ENCODE measurements at regions not wholly inside any gene's neighbourhood (a gene's known extent, or its start where the extent isn't known, plus 50 kb on each side); places are given as distances from the start of the nearest gene placed in this dataset.

DNA sequence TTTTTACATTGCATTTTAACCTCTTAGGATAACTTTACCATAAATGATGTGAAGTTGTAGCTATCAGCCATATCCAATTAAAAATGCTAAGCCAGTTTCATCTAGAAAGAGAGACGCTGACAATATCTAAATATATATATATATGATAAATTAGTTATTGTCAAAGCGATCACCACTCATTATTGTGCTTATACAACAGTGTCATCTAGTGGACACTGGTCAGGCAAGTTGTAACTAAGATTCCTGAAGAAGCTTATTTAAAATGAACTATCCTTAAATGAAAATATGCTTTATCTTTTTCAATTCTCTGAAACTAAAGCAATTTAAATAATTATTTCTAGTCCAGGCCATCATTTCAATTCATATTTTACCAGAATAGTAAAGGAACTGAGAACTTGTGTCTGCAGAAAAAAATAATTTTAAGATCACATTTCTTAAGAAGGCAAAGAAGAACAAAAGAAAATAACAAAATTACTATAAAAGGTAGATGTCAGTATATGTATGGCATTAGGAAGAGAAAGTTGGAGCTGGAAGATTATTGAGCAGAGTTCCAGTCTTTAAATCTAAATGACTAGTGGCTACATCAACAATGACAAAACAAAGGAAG is 193.3 kb upstream of the SNX7 start:
- Histone ChIP-seq H3K9me3 (replicated peaks in 1 of 2; ENCODE audit: control insufficient read depth in 1 of 2, insufficient read depth in 1 of 2, low read length in 2 of 2) (no peaks in the 10 kb centered on the region), H4K20me1 (ENCODE audit: insufficient read depth, low read length) (no peaks in the 10 kb centered on the region), H3K4me3 (replicated peaks in 1 of 3; ENCODE audit: low read depth in 2 of 3, low read length in 3 of 3) (no peak overlapping the region), H3K27me3 (ENCODE audit: control insufficient read depth in 2 of 2, insufficient read depth in 2 of 2, low read length in 2 of 2) (no peaks in the 10 kb centered on the region), H3K4me1 (ENCODE audit: control insufficient read depth in 1 of 2, insufficient read depth in 2 of 2, low read length in 2 of 2) (peaks cover 0 to under 1% of the 10 kb centered on the region in 2 donors), H3K36me3 (replicated peaks in 1 of 2; ENCODE audit: control insufficient read depth in 1 of 2, insufficient read depth in 2 of 2, low read length in 2 of 2) (no peaks in the 10 kb centered on the region), H3K4me2 (replicated peaks; ENCODE audit: extremely low read depth, low read length, poor library complexity, severe bottlenecking) (no peak overlapping the region), H3K79me2 (ENCODE audit: insufficient read depth, low read length) (no peaks in the 10 kb centered on the region), H3K9ac (ENCODE audit: insufficient read depth, low read length, poor library complexity, severe bottlenecking) (no peak overlapping the region), H3K27ac (ENCODE audit: low read depth in 1 of 2, low read length in 2 of 2) (no peak overlapping the region), H2AFZ (ENCODE audit: insufficient read depth, low read depth, low read length, poor library complexity, severe bottlenecking) (no peak overlapping the region)
- TF ChIP-seq, protein P1, sequence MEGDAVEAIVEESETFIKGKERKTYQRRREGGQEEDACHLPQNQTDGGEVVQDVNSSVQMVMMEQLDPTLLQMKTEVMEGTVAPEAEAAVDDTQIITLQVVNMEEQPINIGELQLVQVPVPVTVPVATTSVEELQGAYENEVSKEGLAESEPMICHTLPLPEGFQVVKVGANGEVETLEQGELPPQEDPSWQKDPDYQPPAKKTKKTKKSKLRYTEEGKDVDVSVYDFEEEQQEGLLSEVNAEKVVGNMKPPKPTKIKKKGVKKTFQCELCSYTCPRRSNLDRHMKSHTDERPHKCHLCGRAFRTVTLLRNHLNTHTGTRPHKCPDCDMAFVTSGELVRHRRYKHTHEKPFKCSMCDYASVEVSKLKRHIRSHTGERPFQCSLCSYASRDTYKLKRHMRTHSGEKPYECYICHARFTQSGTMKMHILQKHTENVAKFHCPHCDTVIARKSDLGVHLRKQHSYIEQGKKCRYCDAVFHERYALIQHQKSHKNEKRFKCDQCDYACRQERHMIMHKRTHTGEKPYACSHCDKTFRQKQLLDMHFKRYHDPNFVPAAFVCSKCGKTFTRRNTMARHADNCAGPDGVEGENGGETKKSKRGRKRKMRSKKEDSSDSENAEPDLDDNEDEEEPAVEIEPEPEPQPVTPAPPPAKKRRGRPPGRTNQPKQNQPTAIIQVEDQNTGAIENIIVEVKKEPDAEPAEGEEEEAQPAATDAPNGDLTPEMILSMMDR (IDR thresholded peaks at IDR 0.05) = peak; percentile 85
- intact Hi-C loops (cut with micrococcal nuclease) = loop anchor here in 1 of 2 donors (5.0 kb wide), 1 partner anchor 1501 kb away; no protein-coding TSS in a partner anchor
- Mint-ChIP-seq H3K9me3 (peaks cover 0 to 1% (median 0%) of the 10 kb centered on the region in 7 donors), H3K4me1 (peaks cover 7% of the 10 kb centered on the region), H3K36me3 (no peaks in the 10 kb centered on the region), H3K27me3 (ENCODE audit: low read depth in 3 of 3) (peaks cover 0 to 4% (median 2%) of the 10 kb centered on the region in 3 donors), H3K27ac (no peak overlapping the region), H3K4me3 (no peak overlapping the region)
- peak; percentile 9 to 40 (median 30) for DNase-seq
- no CpG with 5 or more reads among the region's 2 CpGs for WGBS (ENCODE audit: insufficient coverage)

DNA sequence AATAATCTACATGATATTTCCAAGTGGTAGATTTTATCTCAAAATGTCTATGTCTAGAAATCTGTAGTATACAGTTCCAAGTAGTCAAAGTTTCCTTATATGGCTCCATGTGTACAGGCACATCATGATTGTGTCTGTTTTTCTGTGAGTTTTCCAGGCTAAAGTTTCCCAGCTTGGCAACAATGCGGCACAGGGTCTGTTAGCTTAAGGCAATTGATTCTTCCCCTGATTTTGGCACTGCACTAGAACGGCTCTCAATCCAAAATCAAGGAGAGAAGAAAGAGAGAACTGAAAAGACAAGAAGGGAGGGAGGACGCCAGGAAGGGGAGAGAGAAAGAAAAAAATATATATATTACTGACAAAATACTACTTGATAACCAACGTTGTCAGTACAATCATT is 193.9 kb upstream of the SNX7 start:
- Histone ChIP-seq H3K27me3 (ENCODE audit: control insufficient read depth in 2 of 2, insufficient read depth in 2 of 2, low read length in 2 of 2) (no peaks in the 10 kb centered on the region), H3K36me3 (replicated peaks in 1 of 2; ENCODE audit: control insufficient read depth in 1 of 2, insufficient read depth in 2 of 2, low read length in 2 of 2) (no peaks in the 10 kb centered on the region), H2AFZ (ENCODE audit: insufficient read depth, low read depth, low read length, poor library complexity, severe bottlenecking) (no peak overlapping the region), H3K9me3 (replicated peaks in 1 of 2; ENCODE audit: control insufficient read depth in 1 of 2, insufficient read depth in 1 of 2, low read length in 2 of 2) (no peaks in the 10 kb centered on the region), H3K79me2 (ENCODE audit: insufficient read depth, low read length) (no peaks in the 10 kb centered on the region), H3K4me1 (ENCODE audit: control insufficient read depth in 1 of 2, insufficient read depth in 2 of 2, low read length in 2 of 2) (no peaks in the 10 kb centered on the region), H3K4me3 (replicated peaks in 1 of 3; ENCODE audit: low read depth in 2 of 3, low read length in 3 of 3) (no peak overlapping the region), H3K27ac (ENCODE audit: low read depth in 1 of 2, low read length in 2 of 2) (no peak overlapping the region), H3K9ac (ENCODE audit: insufficient read depth, low read length, poor library complexity, severe bottlenecking) (no peak overlapping the region), H4K20me1 (ENCODE audit: insufficient read depth, low read length) (no peaks in the 10 kb centered on the region), H3K4me2 (replicated peaks; ENCODE audit: extremely low read depth, low read length, poor library complexity, severe bottlenecking) (no peak overlapping the region)
- Mint-ChIP-seq H3K4me1 (peaks cover 4% of the 10 kb centered on the region), H3K27me3 (ENCODE audit: low read depth in 3 of 3) (peaks cover 0 to 4% (median 2%) of the 10 kb centered on the region in 3 donors), H3K4me3 (no peak overlapping the region), H3K36me3 (no peaks in the 10 kb centered on the region), H3K9me3 (peaks cover 0 to 1% (median 0%) of the 10 kb centered on the region in 7 donors), H3K27ac (no peak overlapping the region)
- DNase-seq = no peak
- TF ChIP-seq, protein P1 (IDR thresholded peaks at IDR 0.05) = no peak
- no CpG with 5 or more reads among the region's 4 CpGs for WGBS (ENCODE audit: insufficient coverage)
- intact Hi-C loops (cut with micrococcal nuclease) = loop anchor here in 1 of 2 donors (5.0 kb wide), 1 partner anchor 1500 kb away; no protein-coding TSS in a partner anchor
